DOHH2 (cell line): ENCODE measurements at regions not wholly inside any gene's neighbourhood (a gene's known extent, or its start where the extent isn't known, plus 50 kb on each side); places are given as distances from the start of the nearest gene placed in this dataset.

ENCODE experiments used
- H3F3A ChIP-seq: fragments of 200-600 bp; sonication (generic), shearing (Covaris generic); 2 replicates; pipeline ENCODE4 v1.6.0; 2016; ENCODE audit warnings: antibody characterized with exemption, mild to moderate bottlenecking; ENCODE audit not compliant: control insufficient read depth, insufficient read depth
- H3K27ac ChIP-seq: fragments of 200-600 bp; sonication (generic); 2 replicates; pipeline ENCODE4 v1.5.1; 2014; ENCODE audit warnings: low read depth, mild to moderate bottlenecking, low read length, moderate library complexity
- H3K27me3 ChIP-seq: fragments of 200-600 bp; sonication (generic); 2 replicates; pipeline ENCODE4 v1.6.1; 2014; ENCODE audit warnings: mild to moderate bottlenecking, low read length, mixed read lengths; ENCODE audit not compliant: control insufficient read depth
- H3K36me3 ChIP-seq: fragments of 200-600 bp; sonication (generic); 2 replicates; pipeline ENCODE4 v1.6.1; 2014; ENCODE audit warnings: mild to moderate bottlenecking, low read length, moderate library complexity, mixed read lengths; ENCODE audit not compliant: control insufficient read depth
- H3K4me1 ChIP-seq: fragments of 200-600 bp; sonication (generic); 2 replicates; pipeline ENCODE4 v1.6.1; 2014; ENCODE audit warnings: mild to moderate bottlenecking, low read length, mixed read lengths; ENCODE audit not compliant: control insufficient read depth
- H3K4me2 ChIP-seq: fragments of 200-600 bp; sonication (generic); 2 replicates; pipeline ENCODE4 v1.6.0; 2014; ENCODE audit warnings: mild to moderate bottlenecking, low read length, moderate library complexity
- H3K4me3 ChIP-seq: fragments of 200-600 bp; sonication (generic); 2 replicates; pipeline ENCODE4 v1.5.1; 2014; ENCODE audit warnings: mild to moderate bottlenecking, low read length, mixed read lengths
- H3K79me2 ChIP-seq: fragments of 200-600 bp; sonication (generic); 2 replicates; pipeline ENCODE4 v1.6.1; 2014; ENCODE audit warnings: mild to moderate bottlenecking, low read length, mixed read lengths; ENCODE audit not compliant: control insufficient read depth
- H3K9me2 ChIP-seq: fragments of 200-600 bp; sonication (generic); replicated peaks from 2 replicates; pipeline ENCODE4 v1.6.1; 2014; ENCODE audit warnings: mild to moderate bottlenecking, low read length, mixed read lengths; ENCODE audit not compliant: control insufficient read depth
- H3K9me3 ChIP-seq: fragments of 200-600 bp; sonication (generic); 2 replicates; pipeline ENCODE4 v1.6.1; 2014; ENCODE audit warnings: antibody characterized with exemption, low read length, mixed read lengths; ENCODE audit not compliant: control insufficient read depth, insufficient read depth
- H4K20me1 ChIP-seq: fragments of 200-600 bp; sonication (generic); 2 replicates; pipeline ENCODE4 v1.6.0; 2014; ENCODE audit warnings: low read depth, mild to moderate bottlenecking, antibody characterized with exemption, low read length, moderate library complexity; ENCODE audit not compliant: control insufficient read depth, insufficient read depth
- EZH2phosphoT487 ChIP-seq: fragments of 200-600 bp; sonication (generic); IDR thresholded peaks from 2 replicates; pipeline ENCODE4 v1.6.1; 2017; ENCODE audit warnings: borderline replicate concordance, mild to moderate bottlenecking, antibody characterized with exemption, low read length, moderate library complexity, mixed read lengths
- TF ChIP-seq, protein P1 (sequence below): fragments of 200-600 bp; sonication (generic); IDR thresholded peaks from one replicate; pipeline ENCODE4 v1.5.1; 2014; ENCODE audit warnings: antibody characterized with exemption, mild to moderate bottlenecking, low read depth, low read length; ENCODE audit not compliant: poor library complexity, severe bottlenecking

DNA sequence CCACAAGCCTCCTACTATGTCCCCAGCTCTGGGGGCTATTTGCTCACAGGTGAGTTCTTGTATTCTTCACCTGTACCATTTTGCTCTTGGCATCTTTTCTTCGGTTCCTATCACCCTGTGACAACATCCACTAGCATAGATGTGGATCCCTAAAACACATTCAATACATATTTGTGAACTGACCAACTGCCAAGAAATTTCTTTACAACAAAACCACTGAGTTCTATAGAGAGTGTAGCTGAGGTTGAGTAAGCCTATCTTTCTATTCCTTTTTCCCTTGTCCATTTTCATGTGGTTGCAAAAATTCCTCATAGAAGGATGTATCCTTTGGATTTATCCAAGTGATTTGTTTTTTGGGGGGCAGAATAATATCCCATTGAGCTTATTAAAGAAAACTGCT, 192.7 kb upstream of the ITGA4 start:
- H3K27ac ChIP-seq = no peak overlapping the region
- no peak for TF ChIP-seq EZH2phosphoT487
- TF ChIP-seq, protein P1, sequence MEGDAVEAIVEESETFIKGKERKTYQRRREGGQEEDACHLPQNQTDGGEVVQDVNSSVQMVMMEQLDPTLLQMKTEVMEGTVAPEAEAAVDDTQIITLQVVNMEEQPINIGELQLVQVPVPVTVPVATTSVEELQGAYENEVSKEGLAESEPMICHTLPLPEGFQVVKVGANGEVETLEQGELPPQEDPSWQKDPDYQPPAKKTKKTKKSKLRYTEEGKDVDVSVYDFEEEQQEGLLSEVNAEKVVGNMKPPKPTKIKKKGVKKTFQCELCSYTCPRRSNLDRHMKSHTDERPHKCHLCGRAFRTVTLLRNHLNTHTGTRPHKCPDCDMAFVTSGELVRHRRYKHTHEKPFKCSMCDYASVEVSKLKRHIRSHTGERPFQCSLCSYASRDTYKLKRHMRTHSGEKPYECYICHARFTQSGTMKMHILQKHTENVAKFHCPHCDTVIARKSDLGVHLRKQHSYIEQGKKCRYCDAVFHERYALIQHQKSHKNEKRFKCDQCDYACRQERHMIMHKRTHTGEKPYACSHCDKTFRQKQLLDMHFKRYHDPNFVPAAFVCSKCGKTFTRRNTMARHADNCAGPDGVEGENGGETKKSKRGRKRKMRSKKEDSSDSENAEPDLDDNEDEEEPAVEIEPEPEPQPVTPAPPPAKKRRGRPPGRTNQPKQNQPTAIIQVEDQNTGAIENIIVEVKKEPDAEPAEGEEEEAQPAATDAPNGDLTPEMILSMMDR = no peak
- no peaks in the 10 kb centered on the region for H3F3A ChIP-seq
- no peaks in the 10 kb centered on the region for H3K9me3 ChIP-seq
- H4K20me1 ChIP-seq = no peaks in the 10 kb centered on the region
- H3K36me3 ChIP-seq = no peaks in the 10 kb centered on the region
- no peaks in the 10 kb centered on the region for H3K79me2 ChIP-seq
- H3K4me3 ChIP-seq = no peak overlapping the region
- no peaks in the 10 kb centered on the region for H3K9me2 ChIP-seq
- H3K4me1 ChIP-seq = no peaks in the 10 kb centered on the region
- no peak overlapping the region for H3K4me2 ChIP-seq
- H3K27me3 ChIP-seq = no peaks in the 10 kb centered on the region

GRCh38 chr2:181266614-181267013, 190.6 kb upstream of the ITGA4 start:
- Histone ChIP-seq H4K20me1 (no peaks in the 10 kb centered on the region), H3K4me2 (no peak overlapping the region)
- TF ChIP-seq, protein P1 = no peak
- no peak for TF ChIP-seq EZH2phosphoT487

GRCh38 chr2:181268174-181268867, 188.9 kb upstream of the ITGA4 start:
- H3K27me3 ChIP-seq = no peaks in the 10 kb centered on the region
- H3K4me1 ChIP-seq = no peaks in the 10 kb centered on the region
- H3K4me3 ChIP-seq = no peak overlapping the region
- no peaks in the 10 kb centered on the region for H3K9me2 ChIP-seq
- H3K36me3 ChIP-seq = no peaks in the 10 kb centered on the region
- no peaks in the 10 kb centered on the region for H4K20me1 ChIP-seq
- no peak overlapping the region for H3K27ac ChIP-seq
- H3K79me2 ChIP-seq = no peaks in the 10 kb centered on the region
- no peak overlapping the region for H3K4me2 ChIP-seq
- H3K9me3 ChIP-seq = no peaks in the 10 kb centered on the region
- TF ChIP-seq EZH2phosphoT487 = no peak
- TF ChIP-seq, protein P1 = no peak
- no peaks in the 10 kb centered on the region for H3F3A ChIP-seq

More at GRCh38 chr2:181266614-181267013, 190.6 kb upstream of the ITGA4 start:
- H3K9me3 ChIP-seq = no peaks in the 10 kb centered on the region
- no peaks in the 10 kb centered on the region for H3F3A ChIP-seq
- no peak overlapping the region for H3K27ac ChIP-seq
- H3K36me3 ChIP-seq = no peaks in the 10 kb centered on the region
- no peaks in the 10 kb centered on the region for H3K79me2 ChIP-seq
- H3K9me2 ChIP-seq = no peaks in the 10 kb centered on the region
- H3K27me3 ChIP-seq = no peaks in the 10 kb centered on the region
- H3K4me1 ChIP-seq = no peaks in the 10 kb centered on the region
- H3K4me3 ChIP-seq = no peak overlapping the region
